Upper lobe of left lung (tissue), 6 donors: ENCODE measurements at regions not wholly inside any gene's neighbourhood (a gene's known extent, or its start where the extent isn't known, plus 50 kb on each side); places are given as distances from the start of the nearest gene placed in this dataset.

Experiments used
- ATAC-seq, 2 donors: fragments of 200-7000 bp; cut with Tn5 transposase; one replicate each; pipeline ENCODE4 v1.9.1; 2022; ENCODE audit warnings: mild to moderate bottlenecking in 2 of 2, moderate library complexity in 2 of 2; ENCODE audit not compliant: low FRiP score in 2 of 2
- DNase-seq, 2 donors: peaks; one replicate each; pipeline ENCODE4 v3.0.0-alpha.2; 2019 to 2020
- H3K27ac ChIP-seq, 4 donors: fragments of 200-600 bp; sonication (generic); one replicate each; pipeline ENCODE4 v1.5.1; 2016 to 2019
- H3K27me3 ChIP-seq, 4 donors: fragments of 200-600 bp; sonication (generic); one replicate each; pipeline ENCODE4 v1.5.1; 2017 to 2019
- H3K36me3 ChIP-seq, 4 donors: fragments of 200-600 bp; sonication (generic); one replicate each; pipeline ENCODE4 v1.5.1; 2016 to 2019
- H3K4me1 ChIP-seq, 4 donors: fragments of 200-600 bp; sonication (generic); one replicate each; pipeline ENCODE4 v1.5.1; 2018 to 2019
- H3K4me3 ChIP-seq, 4 donors: fragments of 200-600 bp; sonication (generic); one replicate each; pipeline ENCODE4 v1.5.1; 2017 to 2019; ENCODE audit warnings: mild to moderate bottlenecking in 2 of 4, moderate library complexity in 1 of 4
- H3K9me3 ChIP-seq, 4 donors: fragments of 200-600 bp; sonication (generic); one replicate each; pipeline ENCODE4 v1.5.1; 2018 to 2019
- CTCF ChIP-seq, 6 experiments: fragments of 450-650 bp in 4 of 6; fragments of 200-600 bp in 2 of 6; sonication (generic) in 2 of 6; IDR thresholded peaks; one replicate each; pipeline ENCODE4 v1.5.1; 2016 to 2019; ENCODE audit warnings: antibody characterized with exemption in 6 of 6
- EP300 ChIP-seq, 4 donors: sonication (generic); formaldehyde crosslinking; IDR thresholded peaks; one replicate each; pipeline ENCODE4 v1.5.1; 2017; ENCODE audit warnings: antibody characterized with exemption in 4 of 4, control low read depth in 2 of 4
- POLR2A ChIP-seq, 4 donors: fragments of 450-650 bp; IDR thresholded peaks; one replicate each; pipeline ENCODE4 v1.5.1; 2016 to 2017; ENCODE audit warnings: antibody characterized with exemption in 4 of 4, mild to moderate bottlenecking in 2 of 4
- POLR2AphosphoS5 ChIP-seq, 2 donors: sonication (generic); formaldehyde crosslinking; IDR thresholded peaks; one replicate each; pipeline ENCODE4 v1.5.1; 2017; ENCODE audit warnings: antibody characterized with exemption in 2 of 2
- WGBS, 2 donors: methylation state at CpG; one replicate each; pipeline ENCODE4 v1.1.5; 2017 to 2018; 5-methylcytosine and 5-hydroxymethylcytosine counted together
- small RNA-seq, 4 donors: library from RNA; depleted of rRNA; stranded (forward); fragments of <200 nt; gene quantifications; one replicate each; pipeline ENCODE3, GENCODE V24; 2016
- donor health status: DM: no; HTN: no; CAD: no; lungs with moderate emphysema.
- donor health status: DM: no; HTN: yes; CAD: no; lungs with severe emphysema.

GRCh38 chr7:24229481-24230226, 54.3 kb upstream of the NPY start:
- TF ChIP-seq POLR2AphosphoS5 (IDR thresholded peaks at IDR 0.05) (no peak), CTCF (IDR thresholded peaks at IDR 0.05) (no peak), EP300 (IDR thresholded peaks at IDR 0.05) (no peak)
- no peak for DNase-seq
- no peaks in the 10 kb centered on the region for H3K4me1 ChIP-seq
- no peak for ATAC-seq
- no peak overlapping the region for H3K4me3 ChIP-seq
- no peak overlapping the region for H3K27ac ChIP-seq
- H3K9me3 ChIP-seq, result no peaks in the 10 kb centered on the region
- no peaks in the 10 kb centered on the region for H3K36me3 ChIP-seq
- WGBS, 2 donors, result 69 to 76% methylated on average over 9 of the region's 9 CpGs
- H3K27me3 ChIP-seq, result no peaks in the 10 kb centered on the region

DNA sequence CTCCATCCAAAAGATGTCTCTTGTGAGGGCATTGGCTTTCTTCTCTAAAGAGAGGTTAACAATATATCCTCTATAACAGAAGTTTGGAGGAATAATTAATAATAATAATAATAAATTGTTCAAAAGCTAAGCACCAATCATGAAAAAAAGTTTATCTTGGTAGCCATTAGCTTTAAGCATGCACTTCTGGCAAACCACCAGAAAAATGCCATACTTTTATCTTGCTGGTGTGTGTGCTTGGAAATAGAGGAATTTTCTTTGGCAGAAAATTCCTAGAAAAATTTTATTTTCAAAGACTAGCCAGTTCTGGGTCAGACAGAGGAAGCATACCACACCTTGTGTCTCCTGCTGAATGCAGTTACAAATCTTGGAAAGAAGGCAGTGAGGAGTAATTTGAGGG, 52.5 kb upstream of the NPY start:
- Histone ChIP-seq H3K27me3 (no peaks in the 10 kb centered on the region), H3K4me1 (no peaks in the 10 kb centered on the region), H3K36me3 (no peaks in the 10 kb centered on the region), H3K4me3 (no peak overlapping the region), H3K27ac (no peak overlapping the region), H3K9me3 (no peaks in the 10 kb centered on the region)
- DNase-seq, result no peak
- TF ChIP-seq CTCF (IDR thresholded peaks at IDR 0.05) (no peak), EP300 (IDR thresholded peaks at IDR 0.05) (no peak), POLR2A (IDR thresholded peaks at IDR 0.05) (no peak), POLR2AphosphoS5 (IDR thresholded peaks at IDR 0.05) (no peak)
- no peak for ATAC-seq

- ATAC-seq, result no peak
- Histone ChIP-seq H3K9me3 (no peaks in the 10 kb centered on the region), H3K27ac (no peak overlapping the region), H3K27me3 (no peaks in the 10 kb centered on the region), H3K4me3 (no peak overlapping the region), H3K36me3 (no peaks in the 10 kb centered on the region), H3K4me1 (no peaks in the 10 kb centered on the region)
- 74 to 78% methylated on average over 2 of the region's 2 CpGs for WGBS, 2 donors
- TF ChIP-seq POLR2A (IDR thresholded peaks at IDR 0.05) (no peak), POLR2AphosphoS5 (IDR thresholded peaks at IDR 0.05) (no peak), CTCF (IDR thresholded peaks at IDR 0.05) (no peak), EP300 (IDR thresholded peaks at IDR 0.05) (no peak)
- no peak for DNase-seq
These were observed 50.6 kb upstream of the NPY start for GRCh38 chr7:24233386-24233785.

Small RNA genes lying in the stretch of these regions (small RNA-seq; reads per million reads assigned to genes)
- 0 reads per million in 4 donors for gene RNA5SP228
